SK-N-MC (cell line): ENCODE measurements at regions not wholly inside any gene's neighbourhood (a gene's known extent, or its start where the extent isn't known, plus 50 kb on each side); places are given as distances from the start of the nearest gene placed in this dataset.

ENCODE experiments used
- EZH2 ChIP-seq: fragments of 200-600 bp; sonication (generic); IDR thresholded peaks from one replicate; pipeline ENCODE4 v1.6.1; 2017; ENCODE audit warnings: antibody characterized with exemption
- FOXP2 ChIP-seq: optimal IDR thresholded peaks from 2 replicates; pipeline ENCODE3; 2011; ENCODE audit warnings: mild to moderate bottlenecking, moderate library complexity; ENCODE audit not compliant: insufficient read depth; ENCODE audit errors: extremely low read length, control extremely low read depth
- POLR2AphosphoS5 ChIP-seq: IDR thresholded peaks from 2 replicates; pipeline ENCODE4 v1.6.1; 2012; ENCODE audit warnings: mild to moderate bottlenecking, low read depth, low read length, borderline replicate concordance

DNA sequence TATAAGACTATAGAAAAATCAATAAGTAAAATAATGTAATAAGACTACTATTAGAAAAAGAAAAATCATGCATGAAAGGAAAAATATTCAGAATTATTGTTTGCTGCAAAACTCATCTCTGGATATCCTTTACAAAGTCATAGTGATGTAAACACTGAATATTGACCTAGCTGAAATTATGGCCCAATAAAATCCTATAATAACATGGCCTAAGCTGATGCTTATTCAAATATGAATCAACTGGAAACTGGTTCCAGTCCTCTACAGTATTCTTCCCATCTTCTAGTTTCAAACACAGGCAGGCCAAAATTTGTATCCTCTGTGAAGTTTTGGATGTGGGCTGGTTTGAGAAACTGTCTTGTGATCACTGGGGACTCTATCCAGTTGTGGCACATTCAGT, 134.5 kb downstream of the CNTN3 start:
- TF ChIP-seq EZH2, result no peak
- TF ChIP-seq POLR2AphosphoS5, result no peak
- TF ChIP-seq FOXP2, result no peak
